Effector memory CD8-positive, alpha-beta T cell (primary cell): ENCODE measurements at regions not wholly inside any gene's neighbourhood (a gene's known extent, or its start where the extent isn't known, plus 50 kb on each side); places are given as distances from the start of the nearest gene placed in this dataset.
"Not testable (repeated sequence)": the region's sequence is repeated elsewhere in the genome, so short reads cannot be mapped to it uniquely, and the experiment has no call there.

Source experiments
- ATAC-seq: fragments of 150-1000 bp; cut with Tn5 transposase; replicated peaks from 2 replicates; pipeline ENCODE4 v1.10.0; 2021; ENCODE audit warnings: mild to moderate bottlenecking, moderate library complexity
- DNase-seq, 3 experiments: peaks; one replicate each; pipeline ENCODE4 v3.0.0; 2021
- H3K27ac Mint-ChIP-seq, 2 donors: one replicate each; pipeline ENCODE4 v1.8.0; 2022; ENCODE audit warnings: mild to moderate bottlenecking in 2 of 2, mixed read lengths in 2 of 2, moderate library complexity in 2 of 2
- H3K27me3 Mint-ChIP-seq, 2 donors: one replicate each; pipeline ENCODE4 v1.8.0; 2022; ENCODE audit warnings: mixed read lengths in 2 of 2
- H3K36me3 Mint-ChIP-seq: one replicate; pipeline ENCODE4 v1.8.0; 2022; ENCODE audit warnings: mild to moderate bottlenecking, moderate library complexity, mixed read lengths; ENCODE audit not compliant: insufficient read depth
- H3K4me1 Mint-ChIP-seq, 2 donors: one replicate each; pipeline ENCODE4 v1.8.0; 2022; ENCODE audit warnings: low read depth in 2 of 2, mixed read lengths in 2 of 2
- H3K4me3 Mint-ChIP-seq, 2 donors: one replicate each; pipeline ENCODE4 v1.8.0; 2022; ENCODE audit warnings: mild to moderate bottlenecking in 2 of 2, mixed read lengths in 2 of 2, moderate library complexity in 2 of 2
- H3K9me3 Mint-ChIP-seq, 2 donors: one replicate each; pipeline ENCODE4 v1.8.0; 2022; ENCODE audit warnings: mixed read lengths in 2 of 2

GRCh38 chr15:22265056-22265945 is 185.0 kb downstream of the OR4M2 start:
- peak in 1 of 3 experiments; percentile 19 for DNase-seq
- Mint-ChIP-seq H3K9me3 (no peaks in the 10 kb centered on the region), H3K27me3 (no peaks in the 10 kb centered on the region), H3K4me3 (no peak overlapping the region), H3K27ac (no peak overlapping the region), H3K4me1 (peaks cover 2 to 3% of the 10 kb centered on the region in 2 donors), H3K36me3 (no peaks in the 10 kb centered on the region)
- ATAC-seq: peak; percentile 56

DNA sequence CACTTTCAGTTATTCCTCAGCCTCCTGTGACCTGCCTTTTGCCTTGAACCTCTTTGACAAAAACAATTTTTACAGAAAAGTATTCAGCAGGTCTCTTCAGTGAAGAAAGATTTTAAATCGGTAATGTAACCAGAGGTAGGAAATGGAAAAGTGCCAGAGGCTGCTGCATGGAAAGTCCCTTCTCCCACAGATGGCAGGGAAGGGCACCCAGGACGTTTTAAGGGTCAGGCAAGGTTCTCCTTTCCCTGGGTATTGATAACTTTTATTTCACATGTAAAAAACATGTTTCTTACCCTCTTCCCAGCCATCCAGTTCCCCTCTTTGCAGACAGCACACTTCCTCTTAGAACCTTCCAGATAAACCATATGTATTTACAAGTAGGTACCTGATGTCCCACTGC is 185.6 kb downstream of the OR4M2 start:
- DNase-seq (no peak), ATAC-seq (no peak)
- Mint-ChIP-seq H3K36me3 (no peaks in the 10 kb centered on the region), H3K9me3 (no peaks in the 10 kb centered on the region), H3K27me3 (no peaks in the 10 kb centered on the region), H3K4me3 (no peak overlapping the region), H3K27ac (no peak overlapping the region), H3K4me1 (no peaks in the 10 kb centered on the region)

GRCh38 chr15:22267761-22268160 is 187.4 kb downstream of the OR4M2 start:
- Mint-ChIP-seq H3K27me3 (no peaks in the 10 kb centered on the region), H3K9me3 (no peaks in the 10 kb centered on the region), H3K27ac (no peak overlapping the region), H3K36me3 (no peaks in the 10 kb centered on the region), H3K4me1 (no peaks in the 10 kb centered on the region), H3K4me3 (no peak overlapping the region)
- ATAC-seq (no peak), DNase-seq (no peak)

- ATAC-seq, DNase-seq, H3K36me3 Mint-ChIP-seq, H3K4me1 Mint-ChIP-seq, H3K27me3 Mint-ChIP-seq, H3K27ac Mint-ChIP-seq, H3K9me3 Mint-ChIP-seq, H3K4me3 Mint-ChIP-seq: not testable (repeated sequence)
Observed at GRCh38 chr15:22268201-22268600, 187.9 kb downstream of the OR4M2 start.

GRCh38 chr15:22268654-22269053 is 188.3 kb downstream of the OR4M2 start:
- DNase-seq, H3K4me3 Mint-ChIP-seq, H3K36me3 Mint-ChIP-seq, ATAC-seq, H3K27me3 Mint-ChIP-seq, H3K27ac Mint-ChIP-seq, H3K9me3 Mint-ChIP-seq, H3K4me1 Mint-ChIP-seq: not testable (repeated sequence)

DNA sequence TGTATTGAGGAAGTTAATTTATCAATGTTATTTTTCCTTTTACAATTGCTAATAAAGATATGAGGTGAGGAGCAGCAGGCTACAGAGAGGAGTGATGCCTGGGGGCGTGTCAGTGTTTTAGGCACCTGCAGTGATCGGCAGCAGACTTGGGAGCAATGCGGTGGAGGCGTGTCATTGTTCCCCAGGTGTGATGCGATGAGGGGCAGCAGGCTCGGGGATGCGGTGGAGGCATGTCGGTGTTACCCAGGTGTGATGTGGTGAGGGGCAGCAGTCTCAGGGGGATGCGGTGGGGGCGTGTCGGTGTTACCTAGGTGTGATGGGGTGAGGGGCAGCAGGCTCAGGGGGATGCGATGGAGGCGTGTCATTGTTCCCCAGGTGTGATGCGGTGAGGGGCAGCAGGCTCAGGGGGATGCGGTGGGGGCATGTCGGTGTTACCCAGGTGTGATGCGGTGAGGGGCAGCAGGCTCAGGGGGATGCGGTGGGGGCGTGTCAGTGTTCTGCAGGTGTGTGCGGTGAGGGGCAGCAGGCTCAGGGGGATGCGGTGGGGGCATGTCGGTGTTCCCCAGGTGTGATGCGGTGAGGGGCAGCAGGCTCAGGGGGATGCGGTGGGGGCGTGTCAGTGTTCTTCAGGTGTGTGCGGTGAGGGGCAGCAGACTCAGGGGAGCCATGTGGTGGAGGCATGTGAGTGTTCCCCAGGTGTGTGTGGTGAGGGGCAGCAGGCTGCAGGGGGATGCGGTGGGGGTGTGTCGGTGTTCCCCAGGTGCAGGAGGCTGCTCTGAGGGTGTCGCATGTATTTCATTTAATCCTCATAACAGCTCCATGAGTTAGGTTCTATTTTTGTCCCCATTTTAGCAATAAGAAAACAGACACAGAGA is 186.2 kb upstream of the GOLGA6L22 start:
- not testable (repeated sequence) for ATAC-seq, H3K27ac Mint-ChIP-seq, H3K4me1 Mint-ChIP-seq, H3K36me3 Mint-ChIP-seq, H3K27me3 Mint-ChIP-seq, DNase-seq, H3K9me3 Mint-ChIP-seq, H3K4me3 Mint-ChIP-seq

- H3K27me3 Mint-ChIP-seq, H3K4me1 Mint-ChIP-seq, ATAC-seq, H3K27ac Mint-ChIP-seq, DNase-seq, H3K36me3 Mint-ChIP-seq, H3K4me3 Mint-ChIP-seq, H3K9me3 Mint-ChIP-seq: not testable (repeated sequence)
Observed at GRCh38 chr15:22273185-22273584, 185.5 kb upstream of the GOLGA6L22 start.

GRCh38 chr15:22274376-22274775 is 184.3 kb upstream of the GOLGA6L22 start:
- not testable (repeated sequence) for ATAC-seq, H3K27ac Mint-ChIP-seq, H3K4me1 Mint-ChIP-seq

DNA sequence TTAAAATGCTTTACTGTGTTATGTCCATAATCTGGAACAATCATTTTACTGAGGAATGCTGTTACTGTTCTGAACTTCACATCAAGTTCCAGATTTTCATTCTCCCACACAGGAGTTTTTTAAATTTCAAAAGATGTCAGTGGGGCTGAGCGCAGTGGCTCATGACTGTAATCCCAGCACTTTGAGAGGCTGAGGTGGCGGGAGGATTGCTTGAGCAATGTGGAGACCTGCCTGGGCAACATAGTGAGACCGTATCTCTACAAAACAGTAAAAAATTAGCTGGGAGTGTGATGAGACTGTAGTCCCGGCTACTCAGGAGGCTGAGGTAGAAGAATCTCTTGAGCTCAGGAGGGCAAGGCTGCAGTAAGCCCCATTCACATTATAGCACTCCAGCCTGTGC is 177.9 kb upstream of the GOLGA6L22 start:
- not testable (repeated sequence) for H3K27me3 Mint-ChIP-seq, H3K4me1 Mint-ChIP-seq, H3K9me3 Mint-ChIP-seq, H3K36me3 Mint-ChIP-seq, ATAC-seq, DNase-seq, H3K4me3 Mint-ChIP-seq, H3K27ac Mint-ChIP-seq

More at GRCh38 chr15:22274376-22274775, 184.3 kb upstream of the GOLGA6L22 start:
- not testable (repeated sequence) for H3K36me3 Mint-ChIP-seq, DNase-seq, H3K4me3 Mint-ChIP-seq, H3K9me3 Mint-ChIP-seq, H3K27me3 Mint-ChIP-seq

- H3K27me3 Mint-ChIP-seq, H3K9me3 Mint-ChIP-seq, DNase-seq, H3K4me3 Mint-ChIP-seq, H3K36me3 Mint-ChIP-seq, H3K4me1 Mint-ChIP-seq: not testable (repeated sequence)
- ATAC-seq: peak; percentile 78
- peak overlapping the region in 1 of 2 donors; percentile 25 for H3K27ac Mint-ChIP-seq
Observed at GRCh38 chr15:22282794-22283533, 175.7 kb upstream of the GOLGA6L22 start.

GRCh38 chr15:22284795-22285420 is 173.8 kb upstream of the GOLGA6L22 start:
- DNase-seq, ATAC-seq, H3K36me3 Mint-ChIP-seq, H3K9me3 Mint-ChIP-seq, H3K27me3 Mint-ChIP-seq, H3K27ac Mint-ChIP-seq, H3K4me3 Mint-ChIP-seq, H3K4me1 Mint-ChIP-seq: not testable (repeated sequence)

GRCh38 chr15:22291054-22291453 is 167.6 kb upstream of the GOLGA6L22 start:
- not testable (repeated sequence) for H3K9me3 Mint-ChIP-seq, H3K36me3 Mint-ChIP-seq, H3K4me1 Mint-ChIP-seq, DNase-seq, H3K27ac Mint-ChIP-seq, H3K27me3 Mint-ChIP-seq, H3K4me3 Mint-ChIP-seq
- peak; percentile 33 for ATAC-seq

- H3K27ac Mint-ChIP-seq, H3K36me3 Mint-ChIP-seq, H3K4me3 Mint-ChIP-seq, DNase-seq, H3K27me3 Mint-ChIP-seq, ATAC-seq, H3K4me1 Mint-ChIP-seq, H3K9me3 Mint-ChIP-seq: not testable (repeated sequence)
Observed at GRCh38 chr15:22303112-22303511, 155.6 kb upstream of the GOLGA6L22 start.
